Stimulated activated memory B cell treated with anti-CD40 and anti-IgM and Interleukin-4, amounts not matched to agents 10 μg/mL and 1 μg/mL and 100 μg/mL, for 72 hours (primary cell): ENCODE measurements at regions not wholly inside any gene's neighbourhood (a gene's known extent, or its start where the extent isn't known, plus 50 kb on each side); places are given as distances from the start of the nearest gene placed in this dataset.
"Not testable (repeated sequence)": the region's sequence is repeated elsewhere in the genome, so short reads cannot be mapped to it uniquely, and the experiment has no call there.

ENCODE experiments used
- ATAC-seq: fragments of 150-1000 bp; cut with Tn5 transposase; 2 replicates; pipeline ENCODE4 v1.10.0; 2021
- H3K27ac Mint-ChIP-seq: one replicate; pipeline ENCODE4 v1.8.0; 2022; ENCODE audit warnings: mild to moderate bottlenecking, mixed read lengths
- H3K27me3 Mint-ChIP-seq: one replicate; pipeline ENCODE4 v1.8.0; 2022; ENCODE audit warnings: mixed read lengths
- H3K36me3 Mint-ChIP-seq: one replicate; pipeline ENCODE4 v1.8.0; 2022; ENCODE audit warnings: mixed read lengths
- H3K4me1 Mint-ChIP-seq: one replicate; pipeline ENCODE4 v1.8.0; 2022; ENCODE audit warnings: mixed read lengths
- H3K4me3 Mint-ChIP-seq: one replicate; pipeline ENCODE4 v1.8.0; 2022; ENCODE audit warnings: mild to moderate bottlenecking, moderate library complexity, mixed read lengths
- H3K9me3 Mint-ChIP-seq: one replicate; pipeline ENCODE4 v1.8.0; 2022; ENCODE audit warnings: mixed read lengths

GRCh38 chr7:109695419-109695818, 1125.7 kb downstream of the DNAJB9 start:
- H3K4me3 Mint-ChIP-seq, result no peak overlapping the region
- no peaks in the 10 kb centered on the region for H3K4me1 Mint-ChIP-seq
- no peaks in the 10 kb centered on the region for H3K27me3 Mint-ChIP-seq
- H3K27ac Mint-ChIP-seq, result no peak overlapping the region
- no peaks in the 10 kb centered on the region for H3K36me3 Mint-ChIP-seq
- no peak for ATAC-seq
- peaks cover 18% of the 10 kb centered on the region for H3K9me3 Mint-ChIP-seq

DNA sequence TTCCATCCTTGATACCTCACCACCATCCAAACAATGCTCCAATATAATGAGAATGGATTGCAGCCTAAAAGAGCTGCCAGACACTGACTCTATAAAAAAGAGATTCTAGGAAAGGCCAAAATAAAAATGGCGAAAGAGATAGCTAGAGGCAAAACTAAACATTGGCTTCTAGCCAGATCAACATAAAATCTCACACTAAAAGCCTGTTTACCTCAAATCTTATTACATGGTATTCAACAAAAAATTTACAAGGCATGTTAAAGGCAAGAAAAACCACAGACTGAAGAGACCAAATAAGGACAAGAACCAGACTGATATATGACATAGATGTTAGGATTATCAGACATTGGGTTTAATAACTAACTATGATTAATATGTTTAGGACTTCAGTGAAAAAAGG, 1127.0 kb downstream of the DNAJB9 start:
- no peaks in the 10 kb centered on the region for H3K27me3 Mint-ChIP-seq
- peaks cover 16% of the 10 kb centered on the region for H3K9me3 Mint-ChIP-seq
- H3K36me3 Mint-ChIP-seq, result no peaks in the 10 kb centered on the region
- H3K4me1 Mint-ChIP-seq, result no peaks in the 10 kb centered on the region
- no peak overlapping the region for H3K27ac Mint-ChIP-seq
- no peak for ATAC-seq
- no peak overlapping the region for H3K4me3 Mint-ChIP-seq

DNA sequence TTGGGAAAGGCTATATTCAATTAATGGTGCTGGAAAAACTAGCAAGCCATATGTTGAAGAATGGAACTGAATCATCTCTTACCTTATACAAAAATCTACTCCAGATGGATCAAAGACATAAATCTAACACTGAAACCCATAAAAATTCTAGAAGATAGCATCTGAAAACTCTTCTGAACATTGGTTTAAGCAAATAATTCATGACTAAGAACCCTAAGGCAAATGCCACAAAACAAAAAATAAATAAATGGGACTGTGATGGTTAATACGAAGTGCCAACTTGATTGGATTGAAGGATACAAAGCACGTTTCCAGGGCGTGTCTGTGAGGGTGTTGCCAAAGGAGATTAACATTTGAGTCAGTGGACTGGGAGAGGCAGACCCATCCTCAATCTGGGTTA, 1130.0 kb downstream of the DNAJB9 start:
- H3K4me1 Mint-ChIP-seq, result no peaks in the 10 kb centered on the region
- no peak overlapping the region for H3K27ac Mint-ChIP-seq
- peaks cover 15% of the 10 kb centered on the region for H3K9me3 Mint-ChIP-seq
- no peaks in the 10 kb centered on the region for H3K27me3 Mint-ChIP-seq
- no peak overlapping the region for H3K4me3 Mint-ChIP-seq
- H3K36me3 Mint-ChIP-seq, result no peaks in the 10 kb centered on the region
- ATAC-seq, result no peak

DNA sequence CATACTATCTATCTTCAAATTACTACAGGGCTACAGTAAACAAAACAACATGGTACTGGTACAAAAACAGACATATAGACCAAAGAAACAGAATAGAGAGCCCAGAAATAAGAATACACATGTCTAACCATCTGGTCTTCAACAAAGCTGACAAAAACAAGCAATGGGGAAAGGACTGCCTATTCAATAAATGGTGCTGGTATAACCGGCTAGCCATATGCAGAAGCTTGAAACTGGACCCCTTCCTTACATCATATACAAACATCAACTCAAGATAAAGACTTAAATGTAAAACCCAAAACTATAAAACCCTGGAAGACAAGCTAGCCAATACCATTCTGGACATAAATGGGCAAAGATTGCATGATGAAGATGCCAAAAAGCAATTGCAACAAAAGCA, 1143.7 kb downstream of the DNAJB9 start:
- Mint-ChIP-seq H3K36me3 (no peaks in the 10 kb centered on the region), H3K9me3 (no peaks in the 10 kb centered on the region), H3K4me1 (no peaks in the 10 kb centered on the region), H3K27me3 (no peaks in the 10 kb centered on the region), H3K4me3 (no peak overlapping the region), H3K27ac (no peak overlapping the region)
- ATAC-seq, result no peak

DNA sequence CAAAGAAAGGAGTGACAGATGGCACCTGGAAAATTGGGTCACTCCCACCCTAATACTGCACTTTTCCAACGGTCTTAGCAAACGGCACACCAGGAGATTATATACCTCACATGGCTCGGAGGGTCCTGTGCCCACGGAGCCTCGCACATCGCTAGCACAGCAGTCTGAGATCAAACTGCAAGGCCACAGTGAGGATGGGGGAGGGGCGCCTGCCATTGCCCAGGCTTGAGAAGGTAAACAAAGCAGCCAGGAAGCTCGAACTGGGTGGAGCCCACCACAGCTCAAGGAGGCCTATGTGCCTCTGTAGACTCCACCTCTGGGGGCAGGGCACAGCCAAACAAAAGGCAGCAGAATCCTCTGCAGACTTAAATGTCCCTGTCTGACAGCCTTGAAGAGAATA, 1149.7 kb downstream of the DNAJB9 start:
- not testable (repeated sequence) for H3K9me3 Mint-ChIP-seq, H3K4me1 Mint-ChIP-seq, H3K4me3 Mint-ChIP-seq, H3K27ac Mint-ChIP-seq, ATAC-seq, H3K27me3 Mint-ChIP-seq, H3K36me3 Mint-ChIP-seq

- Mint-ChIP-seq H3K27me3 (no peaks in the 10 kb centered on the region), H3K4me1 (no peaks in the 10 kb centered on the region), H3K27ac (no peak overlapping the region), H3K4me3 (no peak overlapping the region), H3K36me3 (no peaks in the 10 kb centered on the region), H3K9me3 (peaks cover 9% of the 10 kb centered on the region)
- no peak for ATAC-seq
Observed at GRCh38 chr7:109734601-109735000, 1164.9 kb downstream of the DNAJB9 start.

DNA sequence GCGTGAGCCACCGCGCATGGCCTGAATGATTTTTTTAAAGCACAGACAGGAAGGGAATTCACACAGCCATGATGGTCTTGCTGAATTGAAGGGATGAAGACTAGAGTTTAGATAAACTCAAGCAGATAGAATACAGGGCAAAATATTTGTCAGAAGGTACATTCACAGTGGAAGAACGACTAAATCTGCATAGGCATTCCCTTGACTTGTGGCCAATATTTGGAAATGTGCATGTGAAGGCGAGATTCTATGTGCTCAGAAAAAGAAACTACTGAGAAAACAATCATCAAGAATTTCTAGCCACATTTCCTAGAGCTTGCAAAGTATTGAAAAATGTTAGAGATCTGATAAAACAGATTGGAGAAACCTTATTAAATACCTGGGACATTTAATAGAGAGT, 1166.2 kb downstream of the DNAJB9 start:
- H3K27me3 Mint-ChIP-seq, result no peaks in the 10 kb centered on the region
- H3K36me3 Mint-ChIP-seq, result no peaks in the 10 kb centered on the region
- no peak overlapping the region for H3K4me3 Mint-ChIP-seq
- H3K9me3 Mint-ChIP-seq, result peaks cover 9% of the 10 kb centered on the region
- H3K27ac Mint-ChIP-seq, result no peak overlapping the region
- ATAC-seq, result no peak
- H3K4me1 Mint-ChIP-seq, result no peaks in the 10 kb centered on the region

- no peak for ATAC-seq
- Mint-ChIP-seq H3K27me3 (no peaks in the 10 kb centered on the region), H3K4me3 (no peak overlapping the region), H3K27ac (no peak overlapping the region), H3K9me3 (peaks cover 3% of the 10 kb centered on the region), H3K4me1 (no peaks in the 10 kb centered on the region), H3K36me3 (no peaks in the 10 kb centered on the region)
Observed at GRCh38 chr7:109745677-109746410, 1176.2 kb downstream of the DNAJB9 start.

GRCh38 chr7:109751241-109751640, 1181.6 kb downstream of the DNAJB9 start:
- Mint-ChIP-seq H3K27me3 (no peaks in the 10 kb centered on the region), H3K4me1 (no peaks in the 10 kb centered on the region), H3K4me3 (no peak overlapping the region), H3K36me3 (no peaks in the 10 kb centered on the region), H3K9me3 (peaks cover 4% of the 10 kb centered on the region), H3K27ac (no peak overlapping the region)
- no peak for ATAC-seq

DNA sequence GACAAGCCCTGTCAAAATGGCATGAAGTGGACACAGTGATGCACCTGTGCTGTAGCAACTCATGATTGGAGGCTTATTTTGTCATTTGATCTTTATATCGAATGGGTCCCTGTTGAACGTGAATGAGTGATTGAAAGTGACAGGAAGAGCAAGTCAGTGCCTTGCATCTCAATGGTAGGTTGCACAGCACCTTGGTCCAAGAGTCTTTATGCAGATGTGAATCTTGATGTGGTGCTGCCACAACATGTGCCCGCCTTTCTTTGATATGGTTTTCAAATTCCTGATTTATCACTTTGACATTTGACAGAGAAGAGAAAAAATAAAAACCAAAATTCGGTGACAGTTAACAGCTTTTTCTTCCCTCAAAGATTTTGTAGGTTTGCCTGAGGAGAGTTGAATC, 1182.4 kb downstream of the DNAJB9 start:
- Mint-ChIP-seq H3K36me3 (no peaks in the 10 kb centered on the region), H3K9me3 (peaks cover 4% of the 10 kb centered on the region), H3K27me3 (no peaks in the 10 kb centered on the region), H3K4me1 (no peaks in the 10 kb centered on the region), H3K27ac (no peak overlapping the region), H3K4me3 (no peak overlapping the region)
- ATAC-seq, result no peak

- Mint-ChIP-seq H3K36me3 (no peaks in the 10 kb centered on the region), H3K27me3 (no peaks in the 10 kb centered on the region), H3K9me3 (peaks cover 4% of the 10 kb centered on the region), H3K4me3 (no peak overlapping the region), H3K4me1 (no peaks in the 10 kb centered on the region), H3K27ac (no peak overlapping the region)
- no peak for ATAC-seq
Observed at GRCh38 chr7:109757713-109758112, 1188.0 kb downstream of the DNAJB9 start.

DNA sequence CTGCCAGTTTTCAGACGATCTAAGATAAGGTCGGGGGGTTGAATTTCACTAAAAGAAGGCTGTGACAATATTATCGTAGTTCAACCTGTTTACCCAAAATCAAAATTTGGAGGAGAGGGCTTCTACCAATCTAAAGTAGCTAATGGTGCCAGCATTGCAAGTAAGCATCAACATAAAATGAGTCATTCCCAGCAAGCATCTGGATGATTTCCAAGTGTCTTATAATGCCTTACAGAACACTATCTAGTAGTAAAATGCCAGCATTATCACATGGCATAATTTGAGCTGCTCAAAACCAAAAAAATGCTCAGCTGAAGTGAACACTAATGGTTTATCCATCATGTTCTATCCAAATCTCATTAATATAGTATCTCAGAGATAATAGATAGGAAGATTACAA, 1193.9 kb downstream of the DNAJB9 start:
- H3K36me3 Mint-ChIP-seq, result no peaks in the 10 kb centered on the region
- H3K27ac Mint-ChIP-seq, result no peak overlapping the region

GRCh38 chr7:109772161-109772560, 1202.5 kb downstream of the DNAJB9 start:
- H3K36me3 Mint-ChIP-seq, result no peaks in the 10 kb centered on the region
- no peaks in the 10 kb centered on the region for H3K27me3 Mint-ChIP-seq
- no peak overlapping the region for H3K27ac Mint-ChIP-seq
- H3K9me3 Mint-ChIP-seq, result peaks cover 7% of the 10 kb centered on the region
- no peak for ATAC-seq
- no peaks in the 10 kb centered on the region for H3K4me1 Mint-ChIP-seq
- no peak overlapping the region for H3K4me3 Mint-ChIP-seq

More for the DNA sequence above, 1193.9 kb downstream of the DNAJB9 start:
- ATAC-seq, result no peak
- H3K4me1 Mint-ChIP-seq, result no peaks in the 10 kb centered on the region
- no peaks in the 10 kb centered on the region for H3K9me3 Mint-ChIP-seq
- H3K4me3 Mint-ChIP-seq, result no peak overlapping the region
- H3K27me3 Mint-ChIP-seq, result no peaks in the 10 kb centered on the region

DNA sequence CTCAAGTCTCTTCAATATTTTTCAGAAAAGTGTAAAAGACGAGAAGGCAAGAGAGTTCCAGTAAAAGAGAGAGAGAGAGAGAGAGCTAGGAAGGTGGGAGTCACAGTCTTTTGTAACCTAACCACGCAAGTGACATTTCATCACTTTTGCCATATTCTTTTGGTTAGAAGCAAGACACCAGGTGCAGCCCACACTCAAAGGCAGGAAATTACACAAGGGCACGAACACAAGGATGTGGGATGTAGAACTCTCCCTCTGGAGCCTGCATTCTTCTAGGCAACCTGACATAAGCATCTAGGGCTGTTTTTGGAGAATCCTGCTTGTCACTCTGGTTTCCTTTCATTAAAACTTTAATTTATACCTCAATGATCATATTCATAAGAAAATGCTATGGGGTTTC, 1213.1 kb downstream of the DNAJB9 start:
- Mint-ChIP-seq H3K27ac (no peak overlapping the region), H3K4me3 (no peak overlapping the region), H3K9me3 (peaks cover 5% of the 10 kb centered on the region), H3K36me3 (no peaks in the 10 kb centered on the region), H3K27me3 (no peaks in the 10 kb centered on the region), H3K4me1 (no peaks in the 10 kb centered on the region)
- no peak for ATAC-seq

- no peaks in the 10 kb centered on the region for H3K27me3 Mint-ChIP-seq
- H3K4me1 Mint-ChIP-seq, result no peaks in the 10 kb centered on the region
- no peaks in the 10 kb centered on the region for H3K36me3 Mint-ChIP-seq
- peaks cover 13% of the 10 kb centered on the region for H3K9me3 Mint-ChIP-seq
- no peak for ATAC-seq
- no peak overlapping the region for H3K27ac Mint-ChIP-seq
- no peak overlapping the region for H3K4me3 Mint-ChIP-seq
Observed at GRCh38 chr7:109806548-109806947, 1236.9 kb downstream of the DNAJB9 start.

- Mint-ChIP-seq H3K9me3 (peaks cover 8% of the 10 kb centered on the region), H3K27ac (no peak overlapping the region), H3K36me3 (no peaks in the 10 kb centered on the region), H3K4me3 (no peak overlapping the region), H3K27me3 (no peaks in the 10 kb centered on the region), H3K4me1 (no peaks in the 10 kb centered on the region)
- no peak for ATAC-seq
Observed at GRCh38 chr7:109821156-109821555, 1251.5 kb downstream of the DNAJB9 start.

DNA sequence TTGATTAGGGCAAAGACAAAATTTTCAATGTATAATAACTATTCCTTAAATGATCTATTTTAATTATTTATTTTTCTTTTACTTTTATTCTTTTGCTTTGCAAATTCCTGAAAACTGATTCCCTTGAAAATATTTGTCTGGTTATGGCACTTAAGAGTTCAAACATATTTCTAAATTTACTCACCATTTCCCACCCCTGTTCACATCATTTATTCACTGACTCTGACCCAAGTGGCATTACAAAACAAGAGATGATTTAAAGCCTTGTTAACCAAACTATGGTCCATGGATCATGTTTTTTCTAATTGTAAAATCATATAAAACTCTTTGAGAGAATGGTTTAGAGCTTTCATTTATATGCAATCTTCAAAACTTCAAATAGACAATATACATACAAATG, 1256.1 kb upstream of the LRRN3 start:
- Mint-ChIP-seq H3K4me1 (no peaks in the 10 kb centered on the region), H3K9me3 (peaks cover 4% of the 10 kb centered on the region), H3K27me3 (no peaks in the 10 kb centered on the region), H3K4me3 (no peak overlapping the region), H3K27ac (no peak overlapping the region), H3K36me3 (no peaks in the 10 kb centered on the region)
- no peak for ATAC-seq
